ACHN (cell line): ENCODE measurements at regions not wholly inside any gene's neighbourhood (a gene's known extent, or its start where the extent isn't known, plus 50 kb on each side); places are given as distances from the start of the nearest gene placed in this dataset.
"Not testable (repeated sequence)": the region's sequence is repeated elsewhere in the genome, so short reads cannot be mapped to it uniquely, and the experiment has no call there.

Experiments
- DNase-seq: peaks from one replicate; pipeline ENCODE4 v3.0.0-alpha.2; 2015
- in situ Hi-C: cut with HindIII; loops from 2 replicates; pipeline ENCODE4 v1.10.0; 2017; ENCODE audit warnings: low sequenced_read_pairs, low pct_ligation_motif_present, low pct_unique_long_range_greater_than_20kb

DNA sequence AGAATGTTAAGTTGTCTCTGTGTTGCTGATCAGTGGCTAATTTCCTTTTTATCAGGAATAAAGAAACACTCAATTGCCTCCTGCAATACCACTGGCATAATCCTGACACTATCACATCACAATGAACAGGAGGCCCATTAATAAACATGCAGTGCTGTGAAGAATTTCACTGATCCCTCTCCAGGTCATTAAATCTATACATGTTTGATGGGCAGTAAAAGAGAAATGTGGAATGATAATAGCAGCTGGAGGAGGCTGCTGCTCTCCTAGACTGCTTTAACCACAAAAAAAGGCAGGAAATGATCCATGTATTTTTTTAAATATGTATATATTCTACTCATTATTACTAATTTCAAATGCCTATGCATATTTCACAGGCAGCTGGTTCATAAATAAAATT lies 202.1 kb downstream of the CENPC start:
- in situ Hi-C loops = no loop called here
- DNase-seq = no peak

DNA sequence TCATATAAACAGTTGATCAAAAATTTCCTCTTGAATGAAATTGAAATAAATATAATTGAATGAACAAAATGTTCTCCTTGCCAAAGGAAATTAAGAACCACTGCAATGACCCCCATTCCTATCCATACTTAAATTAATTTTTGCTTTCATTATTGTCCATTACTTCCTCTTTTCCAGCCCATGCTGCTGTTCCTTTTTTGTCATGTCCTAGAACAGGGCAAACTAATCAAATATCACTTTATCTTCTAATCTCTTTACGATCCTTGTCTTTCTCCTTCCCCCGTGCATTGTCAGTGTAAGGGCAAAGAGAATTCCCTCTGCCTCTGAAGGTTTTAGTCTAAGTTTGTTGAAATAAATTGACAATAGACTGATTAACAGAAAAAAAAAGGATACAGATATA lies 203.0 kb downstream of the CENPC start:
- no peak for DNase-seq
- in situ Hi-C loops = no loop called here

DNA sequence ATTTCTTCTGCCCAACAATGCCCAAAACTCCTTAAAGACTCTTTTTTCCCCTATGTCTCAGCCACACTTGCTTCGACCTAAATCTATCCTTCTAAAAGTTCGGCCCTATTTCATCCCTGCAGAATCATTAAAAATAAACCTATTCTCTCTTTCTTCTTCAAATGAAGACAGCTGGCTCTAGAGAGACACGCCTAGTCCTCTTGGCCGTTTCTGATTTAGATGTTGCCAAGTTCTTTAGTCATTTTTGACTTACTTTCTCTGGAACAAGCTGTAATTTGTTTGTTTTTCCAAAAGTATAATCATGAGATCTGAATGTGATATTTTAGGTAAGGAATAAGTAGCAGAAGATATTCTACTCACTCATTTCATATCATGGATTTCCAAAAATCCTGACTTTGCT lies 211.6 kb downstream of the CENPC start:
- DNase-seq = no peak

DNA sequence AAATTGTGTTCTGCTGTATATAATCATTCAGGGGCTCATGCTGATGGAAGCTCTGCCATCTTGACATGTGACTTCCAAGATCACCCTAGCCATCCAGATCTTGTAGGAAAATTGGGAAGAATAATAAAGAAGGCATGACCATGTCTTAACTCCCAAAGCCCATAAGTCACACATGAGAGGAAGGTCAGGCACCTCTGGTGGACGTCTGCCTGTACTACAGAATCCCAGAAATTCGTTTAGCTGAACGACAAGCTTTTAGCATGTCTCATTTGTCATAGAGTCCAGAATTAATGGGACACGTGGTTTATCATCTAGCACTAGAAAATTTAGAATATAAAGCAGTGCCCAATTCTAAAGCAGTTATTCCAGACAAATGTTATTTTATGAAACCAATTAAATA lies 212.7 kb downstream of the CENPC start:
- in situ Hi-C loops = no loop called here
- DNase-seq = peak; percentile 29

More for the DNA sequence above, 211.6 kb downstream of the CENPC start:
- in situ Hi-C loops = no loop called here

DNA sequence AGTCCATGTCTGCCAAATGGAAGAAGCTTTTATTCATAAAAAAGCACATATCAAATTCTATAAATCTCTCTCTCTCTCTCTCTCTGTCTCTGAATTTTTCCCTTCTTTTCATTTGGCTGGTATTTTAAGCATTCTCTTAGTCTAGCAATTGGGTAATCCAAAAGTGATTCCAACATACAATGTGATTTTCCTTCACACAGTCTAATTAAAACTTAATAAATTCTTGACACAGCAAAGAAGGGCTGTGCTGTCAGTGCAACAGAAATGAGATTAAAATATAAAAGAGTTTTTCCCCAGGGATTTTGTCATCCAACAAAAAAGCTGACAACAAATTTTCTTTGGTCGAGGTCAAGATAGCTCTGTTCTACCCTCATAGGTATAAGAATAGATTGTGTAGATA lies 216.9 kb downstream of the CENPC start:
- in situ Hi-C loops = no loop called here
- DNase-seq = no peak

DNA sequence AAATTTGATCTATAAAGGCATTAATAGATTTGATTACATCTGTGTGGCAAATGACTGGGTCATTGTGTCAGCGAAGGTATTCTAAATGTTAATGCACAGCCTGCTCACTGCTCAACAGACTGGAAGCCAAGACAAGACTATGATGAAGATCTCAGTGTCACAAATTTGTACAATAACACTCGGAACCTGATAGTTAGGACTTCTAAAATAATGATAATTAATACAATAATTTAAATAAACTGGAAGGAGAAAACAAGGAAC lies 217.4 kb downstream of the CENPC start:
- DNase-seq = no peak
- in situ Hi-C loops = no loop called here

DNA sequence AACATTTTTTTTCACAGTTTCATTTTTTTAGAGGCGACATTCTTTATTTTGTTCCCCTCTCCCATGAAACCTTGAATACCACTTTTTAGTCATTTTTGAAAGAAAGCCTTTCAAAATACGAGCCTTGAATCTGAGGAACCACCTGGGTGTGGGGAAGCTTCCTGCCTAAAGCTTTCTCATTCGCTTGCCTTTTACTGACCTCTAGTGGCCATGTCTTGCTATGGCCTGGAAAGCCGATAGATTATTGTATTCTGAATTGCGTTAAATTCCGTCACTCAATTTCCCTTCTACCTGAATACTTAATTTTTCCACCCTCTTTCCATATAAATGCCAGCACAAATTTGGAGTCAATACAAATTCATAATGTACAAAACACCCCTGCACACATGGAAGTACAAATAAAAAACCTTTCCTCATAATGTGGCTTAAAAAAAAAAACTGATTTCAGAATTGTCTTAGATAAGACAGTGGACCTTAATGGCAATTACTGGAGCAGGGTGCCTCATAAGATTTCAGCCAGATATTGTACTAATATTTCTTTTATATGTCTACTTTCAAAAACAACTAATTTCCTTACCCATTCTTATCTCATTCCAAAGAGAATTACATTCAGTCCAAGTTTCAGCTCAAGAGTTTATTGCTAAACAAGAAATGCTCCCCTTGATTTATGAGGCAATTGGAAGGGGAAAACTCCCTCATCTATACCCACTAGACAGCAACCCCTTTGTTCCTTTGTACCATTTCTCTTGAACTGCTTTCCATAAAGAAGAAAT lies 217.9 kb downstream of the CENPC start:
- in situ Hi-C loops = no loop called here
- peak; percentile 57 for DNase-seq

DNA sequence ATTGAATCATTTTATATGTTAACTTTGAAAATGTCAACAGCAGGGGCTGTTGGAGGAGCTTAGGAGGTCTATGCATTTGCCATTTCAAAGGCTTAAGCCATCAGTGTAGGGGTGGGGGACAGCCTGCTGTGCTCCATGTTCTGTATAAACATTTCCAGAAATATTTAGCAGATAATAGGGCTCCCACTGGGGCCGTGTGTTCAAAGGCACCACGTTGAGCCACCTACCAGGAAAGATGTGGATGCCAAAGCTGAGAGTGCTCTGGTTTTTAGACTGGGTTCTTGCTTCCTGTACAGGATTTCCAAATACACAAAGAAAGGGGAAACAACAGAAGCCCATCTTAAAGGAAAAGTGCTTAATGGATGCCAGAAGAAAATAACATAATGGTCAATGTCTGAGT lies 219.5 kb downstream of the CENPC start:
- no peak for DNase-seq
- in situ Hi-C loops = no loop called here

DNA sequence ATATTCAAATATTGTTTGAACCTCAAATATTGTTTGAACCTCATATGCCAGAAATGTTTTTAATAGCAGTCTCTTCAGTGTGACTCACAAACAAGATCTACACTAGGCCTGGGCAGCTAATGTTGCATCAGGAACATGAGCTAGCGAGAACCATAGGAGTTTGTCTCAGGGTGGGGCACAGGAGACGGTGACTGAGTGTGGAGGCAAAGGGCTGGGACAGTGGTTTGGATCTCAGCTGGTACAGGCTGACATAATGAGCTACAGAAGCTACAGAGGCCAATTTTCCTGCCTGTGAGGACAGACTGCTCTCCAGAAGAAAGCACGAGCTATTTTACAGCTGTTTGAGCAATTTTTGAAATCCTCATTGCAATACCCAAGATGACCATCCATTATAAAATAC lies 224.7 kb downstream of the CENPC start:
- in situ Hi-C loops = no loop called here
- no peak for DNase-seq

DNA sequence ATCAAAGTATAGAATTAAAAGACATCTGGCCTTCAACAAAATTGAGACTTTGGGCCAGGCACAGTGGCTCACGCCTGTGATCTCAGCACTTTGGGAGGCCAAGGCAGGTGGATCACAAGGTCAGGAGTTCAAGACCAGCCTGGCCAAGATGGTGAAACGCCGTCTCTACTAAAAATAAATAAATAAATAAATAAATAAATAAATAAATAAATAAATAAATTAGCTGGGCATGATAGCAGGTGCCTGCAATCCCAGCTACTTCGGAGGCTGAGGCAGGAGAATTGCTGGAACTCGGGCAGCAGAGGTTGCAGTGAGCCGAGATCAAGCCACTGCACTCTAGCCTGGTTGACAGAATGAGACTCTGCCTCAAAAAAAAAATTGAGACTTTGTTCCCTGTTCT lies 225.7 kb downstream of the CENPC start:
- DNase-seq, in situ Hi-C loops: not testable (repeated sequence)

DNA sequence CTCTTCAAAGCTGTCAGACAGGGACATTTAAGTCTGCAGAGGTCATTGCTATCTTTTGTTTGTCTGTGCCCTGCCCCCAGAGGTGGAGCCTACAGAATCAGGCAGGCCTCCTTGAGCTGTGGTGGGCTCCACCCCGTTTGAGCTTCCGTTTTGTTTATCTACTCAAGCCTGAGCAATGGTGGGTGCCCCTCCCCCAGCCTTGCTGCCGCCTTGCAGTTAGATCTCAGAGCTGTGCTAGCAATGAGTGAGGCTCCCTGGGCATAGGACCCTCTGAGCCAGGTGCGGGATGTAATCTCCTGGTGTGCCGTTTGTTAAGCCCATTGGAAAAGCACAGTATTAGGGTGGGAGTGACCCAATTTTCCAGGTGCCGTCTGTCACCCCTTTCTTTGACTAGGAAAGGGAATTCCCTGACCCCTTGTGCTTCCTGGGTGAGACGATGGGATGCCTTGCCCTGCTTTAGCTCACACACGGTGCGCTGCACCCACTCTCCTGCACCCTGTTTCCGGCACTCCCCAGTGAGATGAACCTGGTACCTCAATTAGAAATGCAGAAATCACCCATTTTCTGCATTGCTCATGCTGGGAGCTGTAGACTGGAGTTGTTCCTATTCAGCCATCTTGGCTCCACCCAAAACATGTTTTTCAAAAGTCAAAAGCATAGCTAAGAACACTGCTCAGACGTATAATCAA lies 244.7 kb downstream of the CENPC start:
- in situ Hi-C loops, DNase-seq: not testable (repeated sequence)

DNA sequence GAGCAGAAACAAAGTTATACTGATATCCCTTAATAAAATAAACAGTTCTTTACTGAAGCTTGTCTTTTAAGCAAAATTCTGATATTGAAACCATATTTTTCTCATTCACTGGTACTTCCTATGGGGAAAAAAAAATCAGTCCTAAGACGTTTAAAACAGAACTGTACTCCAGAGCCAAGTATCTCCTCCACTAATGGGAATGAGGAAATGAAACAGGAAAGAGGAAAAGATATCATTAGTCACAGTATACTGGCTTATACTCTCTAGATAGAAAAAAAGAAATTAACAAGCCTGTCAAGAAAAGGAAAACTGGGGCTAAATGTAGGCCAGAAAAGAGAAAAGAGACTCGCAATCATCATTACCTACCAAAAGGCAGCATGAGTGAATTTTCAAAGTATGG lies 252.7 kb downstream of the CENPC start:
- no peak for DNase-seq
- in situ Hi-C loops = no loop called here

DNA sequence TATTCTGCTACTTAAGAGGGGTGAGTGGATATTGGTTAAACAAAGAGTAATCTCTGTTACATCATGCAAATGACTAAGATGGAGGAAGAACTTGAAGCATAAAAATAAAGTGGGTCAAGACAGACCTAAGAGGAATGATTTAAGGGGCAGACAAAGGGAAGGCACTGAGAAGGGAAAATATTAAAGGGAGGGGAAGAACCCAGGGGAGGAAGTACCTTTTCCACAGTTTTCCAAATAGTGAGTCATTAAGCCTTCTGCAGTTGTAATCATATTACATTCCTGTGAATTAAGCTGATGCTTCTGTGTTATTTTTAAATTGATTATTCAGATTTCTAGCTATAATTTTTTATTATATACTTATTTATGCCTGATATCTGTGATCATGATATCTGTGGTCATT lies 253.3 kb downstream of the CENPC start:
- DNase-seq = no peak
- in situ Hi-C loops = no loop called here

DNA sequence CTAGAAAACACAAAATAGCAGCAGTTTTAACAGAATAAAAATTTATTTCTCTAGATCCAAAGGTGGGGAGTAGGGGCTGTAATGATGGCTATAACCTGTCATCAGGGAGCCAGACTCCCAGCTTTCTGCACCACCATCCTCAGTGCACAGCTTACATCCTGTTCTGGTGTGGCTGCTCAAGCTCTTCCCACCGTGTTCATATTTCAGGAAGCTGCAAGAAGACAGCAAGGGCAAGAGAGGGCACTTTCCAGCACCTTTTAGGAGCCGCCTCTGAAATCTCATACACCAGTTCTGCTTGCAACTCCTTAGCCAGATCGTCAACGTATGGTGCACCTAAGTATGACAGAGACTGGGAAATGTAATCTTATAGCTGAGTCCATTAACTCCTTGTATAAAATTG lies 253.7 kb downstream of the CENPC start:
- no peak for DNase-seq
- in situ Hi-C loops = no loop called here

DNA sequence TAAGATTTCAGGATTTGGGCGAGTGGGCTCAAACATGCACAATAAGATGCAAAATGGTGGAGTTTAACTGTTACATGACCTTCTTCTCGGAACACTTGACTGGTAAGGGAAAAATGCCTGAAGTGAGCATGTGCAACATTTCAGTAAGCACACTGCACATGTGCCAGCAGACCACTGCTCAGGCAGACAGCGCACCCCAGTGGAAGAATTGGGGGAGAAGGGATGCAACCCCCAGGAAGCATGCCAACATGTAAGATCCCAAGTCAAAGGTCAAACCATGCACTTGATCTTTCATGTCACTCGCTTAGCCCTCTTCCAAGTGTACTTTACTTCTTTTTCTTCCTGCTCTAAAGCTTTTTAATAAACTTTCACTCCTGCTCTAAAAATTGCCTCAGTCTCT lies 256.3 kb downstream of the CENPC start:
- DNase-seq = peak; percentile 40
- in situ Hi-C loops = no loop called here

DNA sequence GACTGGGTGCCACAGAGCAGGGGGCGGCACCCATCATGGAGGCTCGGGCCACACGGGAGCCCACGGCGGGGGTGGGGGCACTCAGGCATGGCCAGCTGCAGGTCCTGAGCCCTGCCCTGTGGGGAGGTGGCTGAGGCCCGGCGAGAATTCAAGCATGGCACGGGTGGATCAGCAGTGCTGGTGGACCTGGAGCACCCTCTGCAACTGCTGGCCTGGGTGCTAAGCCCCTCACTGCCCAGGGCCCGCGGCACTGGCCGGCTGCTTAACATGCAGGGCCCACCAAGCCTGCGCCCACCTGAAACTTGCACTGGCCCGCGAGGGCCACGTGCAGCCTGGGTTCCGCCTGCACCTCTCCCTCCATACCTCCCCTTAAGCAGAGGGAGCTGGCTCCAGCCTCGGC lies 258.6 kb downstream of the CENPC start:
- in situ Hi-C loops = no loop called here

DNA sequence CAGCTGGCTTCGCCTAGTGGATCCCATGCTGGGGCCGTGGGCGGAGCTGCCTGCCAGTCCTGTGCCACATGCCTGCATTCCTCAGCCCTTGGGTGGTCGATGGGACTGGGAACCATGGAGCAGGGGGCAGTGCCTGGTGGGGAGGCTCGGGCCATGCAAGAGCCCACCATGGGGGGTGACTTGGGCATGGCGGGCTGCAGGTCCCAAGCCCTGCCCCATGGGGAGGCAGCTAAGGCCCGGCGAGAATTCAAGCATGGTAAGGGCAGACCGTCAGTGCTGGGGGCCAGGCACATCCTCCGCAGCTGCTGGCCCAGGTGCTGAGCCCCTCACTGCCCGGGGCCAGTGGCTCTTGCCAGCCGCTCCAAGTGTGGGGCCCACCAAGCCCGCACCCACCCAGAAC lies 262.6 kb downstream of the CENPC start:
- in situ Hi-C loops = no loop called here

More for the DNA sequence above, 258.6 kb downstream of the CENPC start:
- DNase-seq = no peak

DNA sequence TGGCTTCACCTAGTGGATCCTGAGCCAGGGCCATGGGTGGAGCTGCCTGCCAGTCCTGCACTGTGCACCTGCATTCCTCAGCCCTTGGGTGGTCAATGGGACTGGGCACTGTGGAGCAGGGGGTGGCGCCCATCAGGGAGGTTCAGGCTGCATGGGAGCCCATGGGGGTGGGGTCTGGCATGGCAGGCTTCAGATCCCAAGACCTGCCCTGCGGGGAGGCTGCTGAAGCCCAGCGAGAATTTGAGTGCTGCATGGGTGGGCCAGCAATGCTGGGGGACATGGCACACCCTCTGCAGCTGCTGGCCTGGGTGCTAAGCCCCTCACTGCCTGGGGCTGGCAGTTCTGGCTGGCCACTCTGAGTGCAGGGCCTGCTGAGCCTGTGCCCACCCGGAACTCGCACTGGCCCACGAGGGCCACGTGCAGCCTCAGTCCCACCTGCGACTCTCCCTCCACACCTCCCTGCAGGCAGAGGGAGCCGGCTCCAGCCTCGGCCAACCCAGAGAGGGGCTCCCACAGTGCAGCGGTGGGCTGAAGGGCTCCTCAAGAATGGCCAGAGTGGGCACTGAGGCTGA lies 270.0 kb downstream of the CENPC start:
- in situ Hi-C loops = no loop called here

More for the DNA sequence above, 262.6 kb downstream of the CENPC start:
- no peak for DNase-seq

DNA sequence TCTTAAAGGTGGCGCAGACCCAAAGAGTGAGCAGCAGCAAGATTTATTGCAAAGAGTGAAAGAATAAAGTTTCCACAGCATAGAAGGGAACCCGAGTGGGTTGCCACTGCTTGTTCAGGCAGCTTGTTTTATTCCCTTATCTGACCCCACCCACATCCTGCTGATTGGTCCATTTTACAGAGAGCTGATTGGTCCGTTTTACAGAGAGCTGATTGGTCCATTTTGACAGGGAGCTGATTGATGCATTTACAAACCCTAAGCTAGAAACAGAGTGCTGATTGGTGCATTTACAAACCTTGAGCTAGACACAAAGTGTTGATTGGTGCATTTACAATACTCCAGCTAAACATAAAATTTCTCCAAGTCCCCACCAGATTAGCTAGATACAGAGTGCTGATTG lies 270.6 kb downstream of the CENPC start:
- in situ Hi-C loops, DNase-seq: not testable (repeated sequence)

More for the DNA sequence above, 270.0 kb downstream of the CENPC start:
- no peak for DNase-seq

DNA sequence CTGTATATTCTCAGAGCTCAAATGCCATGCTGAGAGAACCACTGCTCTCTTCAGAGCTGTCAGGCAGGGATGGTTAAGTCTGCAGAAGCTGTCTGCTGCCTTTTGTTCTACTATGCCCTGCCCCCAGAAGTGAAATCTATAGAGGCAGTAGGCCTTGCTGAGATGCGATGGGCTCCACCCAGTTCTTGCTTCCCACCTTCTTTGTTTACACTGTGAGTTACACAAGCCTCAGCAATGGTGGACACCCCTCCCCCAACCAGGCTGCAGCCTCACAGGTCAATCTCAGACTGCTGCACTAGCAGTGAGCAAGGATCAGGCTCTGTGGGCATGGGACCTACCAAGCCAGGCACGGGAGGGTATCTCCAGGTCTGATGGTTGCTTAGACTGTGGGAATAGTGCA lies 271.6 kb downstream of the CENPC start:
- in situ Hi-C loops = no loop called here
- no peak for DNase-seq
